H9 (cell line): ENCODE measurements at regions not wholly inside any gene's neighbourhood (a gene's known extent, or its start where the extent isn't known, plus 50 kb on each side); places are given as distances from the start of the nearest gene placed in this dataset.

ENCODE experiments used
- DNase-seq: peaks from one replicate; pipeline ENCODE4 v3.0.0-alpha.2; 2017
- H2AFZ ChIP-seq: one replicate; pipeline ENCODE4 v1.6.1; 2013; ENCODE audit warnings: mild to moderate bottlenecking, low read length, control low read depth, moderate library complexity
- H2AK5ac ChIP-seq: 2 replicates; pipeline ENCODE4 v1.6.1; 2013; ENCODE audit warnings: low read length, control low read depth, mixed read lengths; ENCODE audit not compliant: insufficient read length
- H2BK120ac ChIP-seq: one replicate; pipeline ENCODE4 v1.6.1; 2013; ENCODE audit warnings: low read depth, mild to moderate bottlenecking, low read length, control low read depth, inconsistent platforms; ENCODE audit not compliant: poor library complexity, severe bottlenecking
- H2BK12ac ChIP-seq: 2 replicates; pipeline ENCODE4 v1.6.1; 2013; ENCODE audit warnings: low read length, control low read depth, mixed read lengths, low read depth; ENCODE audit not compliant: insufficient read length
- H2BK15ac ChIP-seq: 2 replicates; pipeline ENCODE4 v1.6.1; 2013; ENCODE audit warnings: low read depth, low read length, control low read depth
- H2BK20ac ChIP-seq: one replicate; pipeline ENCODE4 v1.6.1; 2013; ENCODE audit warnings: low read depth, mild to moderate bottlenecking, low read length, control low read depth, inconsistent platforms; ENCODE audit not compliant: poor library complexity, severe bottlenecking
- H2BK5ac ChIP-seq: 2 replicates; pipeline ENCODE4 v1.6.1; 2013; ENCODE audit warnings: low read length, control low read depth, mixed read lengths; ENCODE audit not compliant: insufficient read length
- H3K14ac ChIP-seq: 2 replicates; pipeline ENCODE4 v1.6.1; 2013; ENCODE audit warnings: low read length, control low read depth; ENCODE audit not compliant: insufficient read depth
- H3K18ac ChIP-seq: 2 replicates; pipeline ENCODE4 v1.6.1; 2013; ENCODE audit warnings: low read depth, mild to moderate bottlenecking, mixed read lengths, low read length, control low read depth; ENCODE audit not compliant: insufficient read length
- H3K23ac ChIP-seq: 2 replicates; pipeline ENCODE4 v1.6.1; 2013; ENCODE audit warnings: low read length, control low read depth, mixed read lengths, low read depth; ENCODE audit not compliant: insufficient read length
- H3K23me2 ChIP-seq: 2 replicates; pipeline ENCODE4 v1.6.1; 2013; ENCODE audit warnings: low read depth, mild to moderate bottlenecking, mixed read lengths, low read length, control low read depth; ENCODE audit not compliant: insufficient read length, poor library complexity, severe bottlenecking
- H3K27ac ChIP-seq: 2 replicates; pipeline ENCODE4 v1.5.1; 2013; ENCODE audit warnings: low read length, control low read depth, mixed read lengths, low read depth; ENCODE audit not compliant: insufficient read length
- H3K27me3 ChIP-seq: 2 replicates; pipeline ENCODE4 v1.6.1; 2013; ENCODE audit warnings: low read length, control low read depth, inconsistent platforms; ENCODE audit not compliant: insufficient read depth
- H3K4ac ChIP-seq: 2 replicates; pipeline ENCODE4 v1.6.1; 2013; ENCODE audit warnings: low read depth, mild to moderate bottlenecking, control low read depth, inconsistent platforms, low read length, moderate library complexity
- H3K4me1 ChIP-seq: 2 replicates; pipeline ENCODE4 v1.6.1; 2013; ENCODE audit warnings: low read length, control low read depth, inconsistent platforms; ENCODE audit not compliant: insufficient read depth
- H3K4me2 ChIP-seq: 2 replicates; pipeline ENCODE4 v1.6.1; 2013; ENCODE audit warnings: low read length, control low read depth, mixed read lengths; ENCODE audit not compliant: insufficient read length, insufficient read depth
- H3K56ac ChIP-seq: 2 replicates; pipeline ENCODE4 v1.6.1; 2013; ENCODE audit warnings: low read depth, mild to moderate bottlenecking, mixed read lengths, low read length, control low read depth; ENCODE audit not compliant: insufficient read length
- H3K79me1 ChIP-seq: 2 replicates; pipeline ENCODE4 v1.6.1; 2013; ENCODE audit warnings: low read depth, mild to moderate bottlenecking, moderate library complexity, low read length, control low read depth, inconsistent platforms; ENCODE audit not compliant: insufficient read depth, poor library complexity, severe bottlenecking
- H3K79me2 ChIP-seq: 2 replicates; pipeline ENCODE4 v1.6.1; 2013; ENCODE audit warnings: low read length, control low read depth, inconsistent platforms; ENCODE audit not compliant: insufficient read depth
- H3K9ac ChIP-seq: 2 replicates; pipeline ENCODE4 v1.6.1; 2013; ENCODE audit warnings: low read length, control low read depth, mixed read lengths; ENCODE audit not compliant: insufficient read length; ENCODE audit errors: extremely low read depth
- H3K9me3 ChIP-seq: one replicate; pipeline ENCODE4 v1.6.1; 2013; ENCODE audit warnings: low read depth, low read length, inconsistent platforms; ENCODE audit not compliant: control insufficient read depth
- H3T11ph ChIP-seq: one replicate; pipeline ENCODE4 v1.6.1; 2013; ENCODE audit warnings: mild to moderate bottlenecking, low read length, control low read depth, inconsistent platforms
- H4K20me1 ChIP-seq: one replicate; pipeline ENCODE4 v1.6.1; 2013; ENCODE audit not compliant: control insufficient read depth, insufficient read length, insufficient read depth
- H4K5ac ChIP-seq: 2 replicates; pipeline ENCODE4 v1.6.1; 2013; ENCODE audit warnings: low read depth, mild to moderate bottlenecking, mixed read lengths, low read length, control low read depth; ENCODE audit not compliant: insufficient read length
- H4K8ac ChIP-seq: replicated peaks from 2 replicates; pipeline ENCODE4 v1.6.1; 2013; ENCODE audit warnings: low read length, control low read depth, mixed read lengths, low read depth; ENCODE audit not compliant: insufficient read length
- H4K91ac ChIP-seq: 2 replicates; pipeline ENCODE4 v1.6.1; 2013; ENCODE audit warnings: low read depth, mild to moderate bottlenecking, moderate library complexity, mixed read lengths, low read length, control low read depth; ENCODE audit not compliant: insufficient read length
- H3K27ac Mint-ChIP-seq, 3 experiments: 2 replicates in 2 of 3; 3 replicates in 1 of 3; pipeline ENCODE4 v1.8.0; 2020 to 2021; ENCODE audit warnings: mixed read lengths in 3 of 3, mild to moderate bottlenecking in 1 of 3, moderate library complexity in 1 of 3
- H3K27me3 Mint-ChIP-seq: 2 replicates; pipeline ENCODE4 v1.8.0; 2021; ENCODE audit warnings: low read depth, mild to moderate bottlenecking, moderate library complexity, mixed read lengths
- H3K36me3 Mint-ChIP-seq, 3 experiments: 2 replicates in 2 of 3; 3 replicates in 1 of 3; pipeline ENCODE4 v1.8.0; 2020 to 2021; ENCODE audit warnings: low read depth in 3 of 3, mixed read lengths in 3 of 3; ENCODE audit not compliant: insufficient read depth in 1 of 3
- H3K4me1 Mint-ChIP-seq, 2 experiments: 2 replicates each; pipeline ENCODE4 v1.8.0; 2020; ENCODE audit warnings: mixed read lengths in 2 of 2
- H3K4me3 Mint-ChIP-seq, 2 experiments: 2 replicates in 1 of 2; 3 replicates in 1 of 2; pipeline ENCODE4 v1.8.0; 2020 to 2021; ENCODE audit warnings: mild to moderate bottlenecking in 2 of 2, mixed read lengths in 2 of 2, moderate library complexity in 1 of 2
- H3K9me3 Mint-ChIP-seq, 2 experiments: 2 replicates in 1 of 2; 3 replicates in 1 of 2; pipeline ENCODE4 v1.8.0; 2020; ENCODE audit warnings: mild to moderate bottlenecking in 2 of 2, mixed read lengths in 2 of 2, moderate library complexity in 1 of 2
- WGBS: extraction: QIAGEN DNeasy Blood & Tissue Kit; methylation state at CpG from one replicate; pipeline ENCODE4 v1.1.7; 2013; ENCODE audit warnings: missing lambda C conversion rate, low lambda C conversion rate, mixed read lengths; ENCODE audit not compliant: insufficient read length; ENCODE audit errors: extremely low coverage; 5-methylcytosine and 5-hydroxymethylcytosine counted together
- TF ChIP-seq, protein P1 (sequence below): fragments of 200-600 bp; sonication (generic); conservative IDR thresholded peaks from 3 replicates; pipeline ENCODE4 v1.8.0; 2021; ENCODE audit warnings: antibody characterized with exemption, mild to moderate bottlenecking

DNA sequence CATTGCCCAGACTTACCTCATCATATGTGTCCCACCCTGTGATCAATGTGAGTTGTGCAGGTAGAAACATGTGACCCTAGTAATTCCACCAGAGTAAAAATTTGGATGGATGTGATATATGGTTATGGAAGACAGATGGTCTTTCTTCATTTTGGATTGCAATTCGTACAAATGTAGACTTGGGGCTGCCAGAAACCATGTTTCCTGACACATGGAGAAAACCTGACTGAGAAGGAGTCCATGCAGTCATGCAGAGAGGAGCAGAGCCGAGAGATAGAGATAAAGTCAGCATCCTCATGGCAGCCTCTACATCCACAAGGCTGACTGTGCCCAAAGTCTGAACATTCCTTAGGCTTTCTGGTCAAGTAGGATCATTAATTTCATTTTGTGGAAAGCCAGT is 678.1 kb upstream of the KIRREL3 start:
- Histone ChIP-seq H3K9me3 (no peaks in the 10 kb centered on the region), H2BK15ac (no peak overlapping the region), H3K18ac (no peak overlapping the region), H3K4me1 (no peaks in the 10 kb centered on the region), H2BK12ac (no peak overlapping the region), H2BK20ac (no peak overlapping the region), H3K79me1 (no peaks in the 10 kb centered on the region), H2BK5ac (no peak overlapping the region), H3K4me2 (no peak overlapping the region), H3K27ac (no peak overlapping the region), H3K27me3 (no peaks in the 10 kb centered on the region), H3K23ac (no peak overlapping the region), H2AFZ (no peak overlapping the region), H4K5ac (no peak overlapping the region), H4K91ac (no peak overlapping the region), H3K56ac (no peak overlapping the region), H3K4ac (no peak overlapping the region), H4K8ac (no peak overlapping the region), H2AK5ac (no peak overlapping the region), H3T11ph (no peak overlapping the region), H3K14ac (no peak overlapping the region), H3K9ac (no peak overlapping the region), H3K23me2 (no peaks in the 10 kb centered on the region), H3K79me2 (no peaks in the 10 kb centered on the region), H2BK120ac (no peak overlapping the region), H4K20me1 (no peaks in the 10 kb centered on the region)
- Mint-ChIP-seq H3K27ac (no peak overlapping the region), H3K27me3 (no peaks in the 10 kb centered on the region), H3K4me3 (no peak overlapping the region), H3K9me3 (no peaks in the 10 kb centered on the region), H3K36me3 (no peaks in the 10 kb centered on the region), H3K4me1 (peaks cover 7 to 9% of the 10 kb centered on the region in 2 experiments)
- no peak for DNase-seq
- TF ChIP-seq, protein P1, sequence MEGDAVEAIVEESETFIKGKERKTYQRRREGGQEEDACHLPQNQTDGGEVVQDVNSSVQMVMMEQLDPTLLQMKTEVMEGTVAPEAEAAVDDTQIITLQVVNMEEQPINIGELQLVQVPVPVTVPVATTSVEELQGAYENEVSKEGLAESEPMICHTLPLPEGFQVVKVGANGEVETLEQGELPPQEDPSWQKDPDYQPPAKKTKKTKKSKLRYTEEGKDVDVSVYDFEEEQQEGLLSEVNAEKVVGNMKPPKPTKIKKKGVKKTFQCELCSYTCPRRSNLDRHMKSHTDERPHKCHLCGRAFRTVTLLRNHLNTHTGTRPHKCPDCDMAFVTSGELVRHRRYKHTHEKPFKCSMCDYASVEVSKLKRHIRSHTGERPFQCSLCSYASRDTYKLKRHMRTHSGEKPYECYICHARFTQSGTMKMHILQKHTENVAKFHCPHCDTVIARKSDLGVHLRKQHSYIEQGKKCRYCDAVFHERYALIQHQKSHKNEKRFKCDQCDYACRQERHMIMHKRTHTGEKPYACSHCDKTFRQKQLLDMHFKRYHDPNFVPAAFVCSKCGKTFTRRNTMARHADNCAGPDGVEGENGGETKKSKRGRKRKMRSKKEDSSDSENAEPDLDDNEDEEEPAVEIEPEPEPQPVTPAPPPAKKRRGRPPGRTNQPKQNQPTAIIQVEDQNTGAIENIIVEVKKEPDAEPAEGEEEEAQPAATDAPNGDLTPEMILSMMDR, result no peak
- no CpG with 5 or more reads among the region's 2 CpGs for WGBS
